ENCODE measurements at regions not wholly inside any gene's neighbourhood (a gene's known extent, or its start where the extent isn't known, plus 50 kb on each side); places are given as distances from the start of the nearest gene placed in this dataset.

- H3K4me3 ChIP-seq = no peak overlapping the region
Observed at GRCh38 chr5:179427676-179428056, 82.4 kb upstream of the ADAMTS2 start.

DNA sequence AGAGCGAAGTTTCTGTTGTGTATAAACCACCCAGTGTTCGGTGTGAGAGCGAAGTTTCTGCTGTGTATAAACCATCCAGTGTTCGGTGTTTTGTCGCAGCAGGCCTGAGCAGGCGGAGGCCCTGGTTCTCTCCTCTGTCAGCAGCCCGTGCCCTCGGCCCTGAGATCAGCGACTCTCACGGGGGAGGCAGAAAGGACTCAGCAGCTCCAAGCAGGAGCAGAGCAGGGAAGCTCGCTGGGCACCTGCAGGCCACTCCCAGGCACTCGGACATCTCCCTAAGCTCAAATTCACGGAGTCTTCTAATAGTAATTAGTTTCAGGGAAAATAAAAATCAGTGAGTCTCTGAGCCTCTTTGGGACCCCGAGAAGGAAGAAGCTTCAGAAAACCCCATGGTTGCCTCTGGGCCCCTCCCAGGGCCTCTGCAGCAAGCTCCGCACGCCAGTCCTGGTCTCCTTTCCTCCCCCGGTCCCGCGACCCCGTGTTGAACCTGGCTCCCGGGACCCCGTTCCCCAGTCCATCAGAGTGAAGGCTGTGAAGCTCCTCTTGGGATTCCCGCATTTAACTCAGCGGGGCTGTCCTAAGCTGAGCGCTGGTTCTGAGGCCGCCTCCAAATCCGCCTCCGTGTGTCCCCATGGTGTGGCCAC, 81.9 kb upstream of the ADAMTS2 start:
- Histone ChIP-seq H3K36me3 (no peaks in the 10 kb centered on the region), H3K4me3 (no peak overlapping the region), H3K27me3 (replicated peaks; ENCODE audit: insufficient read depth) (no peaks in the 10 kb centered on the region), H3K9me3 (no peaks in the 10 kb centered on the region), H3K4me1 (replicated peaks) (no peaks in the 10 kb centered on the region), H3K27ac (no peak overlapping the region)
- no peak for DNase-seq (ENCODE audit: low spot score)
- intact Hi-C loops (cut with DNase I) = no loop called here
- TF ChIP-seq CTCF (IDR thresholded peaks at IDR 0.05) = no peak
- no peak for TF ChIP-seq POLR2A (IDR thresholded peaks at IDR 0.05)
- TF ChIP-seq POLR2AphosphoS5 (IDR thresholded peaks at IDR 0.05) = no peak
- 72% methylated on average over 28 of the region's 28 CpGs for WGBS

More at GRCh38 chr5:179427676-179428056, 82.4 kb upstream of the ADAMTS2 start:
- DNase-seq (ENCODE audit: low spot score) = no peak
- no peak overlapping the region for H3K27ac ChIP-seq
- TF ChIP-seq CTCF (IDR thresholded peaks at IDR 0.05) (no peak), POLR2AphosphoS5 (IDR thresholded peaks at IDR 0.05) (no peak), POLR2A (IDR thresholded peaks at IDR 0.05) (no peak)
- no peaks in the 10 kb centered on the region for H3K9me3 ChIP-seq
- H3K4me1 ChIP-seq (replicated peaks) = no peaks in the 10 kb centered on the region
- 88% methylated on average over 21 of the region's 21 CpGs for WGBS
- H3K27me3 ChIP-seq (replicated peaks; ENCODE audit: insufficient read depth) = no peaks in the 10 kb centered on the region
- H3K36me3 ChIP-seq = no peaks in the 10 kb centered on the region
- intact Hi-C loops (cut with DNase I) = no loop called here

DNA sequence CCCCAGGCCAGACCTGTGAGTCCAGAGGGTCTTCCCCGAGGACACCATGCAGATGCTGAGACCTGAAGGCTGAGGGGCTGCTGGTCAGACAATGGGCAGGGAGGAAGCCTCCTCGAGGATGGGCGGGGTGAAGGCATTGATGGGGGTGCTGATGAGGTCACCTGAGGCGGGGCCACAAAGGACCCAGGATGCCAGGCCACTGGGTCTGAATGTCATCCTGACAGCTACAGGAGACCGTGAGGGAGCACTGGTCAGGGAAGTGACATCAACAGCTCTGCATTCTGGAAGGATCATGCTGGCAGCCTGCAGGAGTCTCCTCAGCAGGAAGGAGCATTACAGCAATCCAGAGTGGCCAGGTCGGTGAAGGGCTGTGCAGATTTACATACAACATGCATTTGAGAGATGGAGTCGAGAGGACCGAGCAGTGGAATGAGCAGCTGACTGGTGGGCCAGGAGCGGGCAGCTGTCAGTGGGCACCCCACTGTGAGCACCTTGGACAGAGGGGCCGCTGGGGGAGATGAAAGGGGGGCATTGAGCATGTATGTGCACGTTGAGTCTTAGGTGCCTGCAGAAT, 77.7 kb upstream of the ADAMTS2 start:
- Histone ChIP-seq H3K36me3 (no peaks in the 10 kb centered on the region), H3K27ac (no peak overlapping the region), H3K4me1 (replicated peaks) (no peaks in the 10 kb centered on the region), H3K4me3 (no peak overlapping the region), H3K9me3 (no peaks in the 10 kb centered on the region), H3K27me3 (replicated peaks; ENCODE audit: insufficient read depth) (no peaks in the 10 kb centered on the region)
- TF ChIP-seq POLR2A (IDR thresholded peaks at IDR 0.05) (no peak), POLR2AphosphoS5 (IDR thresholded peaks at IDR 0.05) (no peak), CTCF (IDR thresholded peaks at IDR 0.05) (no peak)
- 67% methylated on average over 11 of the region's 11 CpGs for WGBS
- no peak for DNase-seq (ENCODE audit: low spot score)
- intact Hi-C loops (cut with DNase I) = no loop called here

DNA sequence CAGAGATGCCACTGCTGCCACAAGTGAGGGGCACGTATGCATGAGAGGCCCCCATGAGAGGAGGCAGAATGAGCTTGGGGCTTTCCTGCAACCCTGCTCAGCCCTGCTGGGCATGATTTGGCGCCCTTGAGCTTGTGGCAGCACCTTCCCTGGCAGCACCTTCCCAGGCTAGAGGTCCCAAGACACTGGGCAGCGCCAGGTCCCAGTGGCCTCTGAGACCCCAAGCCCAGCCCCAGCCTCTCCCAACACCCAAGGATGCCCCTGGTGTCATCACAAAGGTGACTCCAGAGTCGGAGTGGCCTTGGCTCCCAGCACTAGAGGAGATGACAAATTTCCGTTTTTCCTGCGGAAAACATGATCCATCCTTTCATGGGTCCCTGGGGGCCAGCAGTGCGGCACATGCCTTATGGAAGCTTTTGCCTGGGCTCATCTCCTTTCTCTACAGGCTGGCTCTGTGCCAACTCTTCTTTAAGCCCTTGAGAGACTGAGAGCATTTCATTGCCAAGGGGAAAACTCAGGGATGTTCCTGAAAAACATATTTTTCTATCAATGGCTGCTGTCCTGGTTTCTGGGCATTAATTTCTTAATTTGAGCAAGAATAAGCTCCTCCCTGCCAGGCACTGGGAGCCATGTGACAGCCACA, 77.1 kb upstream of the ADAMTS2 start:
- no peaks in the 10 kb centered on the region for H3K36me3 ChIP-seq
- DNase-seq (ENCODE audit: low spot score) = no peak
- WGBS = 82% methylated on average over 6 of the region's 7 CpGs
- intact Hi-C loops (cut with DNase I) = no loop called here
- H3K4me3 ChIP-seq = no peak overlapping the region
- H3K4me1 ChIP-seq (replicated peaks) = no peaks in the 10 kb centered on the region
- H3K27ac ChIP-seq = no peak overlapping the region
- H3K9me3 ChIP-seq = no peaks in the 10 kb centered on the region
- TF ChIP-seq CTCF (IDR thresholded peaks at IDR 0.05) (no peak), POLR2AphosphoS5 (IDR thresholded peaks at IDR 0.05) (no peak), POLR2A (IDR thresholded peaks at IDR 0.05) (no peak)
- no peaks in the 10 kb centered on the region for H3K27me3 ChIP-seq (replicated peaks; ENCODE audit: insufficient read depth)

All from prostate gland (tissue), 2 donors.